Trophoblast cell (in vitro differentiated cells and primary cell): ENCODE measurements at regions not wholly inside any gene's neighbourhood (a gene's known extent, or its start where the extent isn't known, plus 50 kb on each side); places are given as distances from the start of the nearest gene placed in this dataset.

ENCODE experiments used
- DNase-seq, 2 donors: peaks; one replicate each; pipeline ENCODE4 v3.0.0-alpha.2; 2016
- H2AFZ ChIP-seq: 2 replicates; pipeline ENCODE4 v1.6.1; 2013; ENCODE audit warnings: low read length, moderate library complexity, mild to moderate bottlenecking; ENCODE audit not compliant: insufficient read depth, poor library complexity
- H2AK5ac ChIP-seq: 2 replicates; pipeline ENCODE4 v1.6.1; 2013; ENCODE audit warnings: mild to moderate bottlenecking, low read length
- H2BK120ac ChIP-seq: 2 replicates; pipeline ENCODE4 v1.6.1; 2013; ENCODE audit warnings: low read length, mild to moderate bottlenecking, moderate library complexity; ENCODE audit not compliant: insufficient read depth, poor library complexity
- H2BK12ac ChIP-seq: 2 replicates; pipeline ENCODE4 v1.6.1; 2013; ENCODE audit warnings: mild to moderate bottlenecking, low read length, moderate library complexity
- H2BK5ac ChIP-seq: 2 replicates; pipeline ENCODE4 v1.6.1; 2013; ENCODE audit warnings: low read length, low read depth, moderate library complexity, mild to moderate bottlenecking; ENCODE audit not compliant: poor library complexity
- H3K14ac ChIP-seq: 2 replicates; pipeline ENCODE4 v1.6.1; 2013; ENCODE audit warnings: mild to moderate bottlenecking, low read length
- H3K18ac ChIP-seq: 2 replicates; pipeline ENCODE4 v1.6.1; 2013; ENCODE audit warnings: mild to moderate bottlenecking, low read length
- H3K23ac ChIP-seq: 2 replicates; pipeline ENCODE4 v1.6.1; 2013; ENCODE audit warnings: low read length
- H3K27ac ChIP-seq: 2 replicates; pipeline ENCODE4 v1.5.1; 2013; ENCODE audit warnings: low read depth, mild to moderate bottlenecking, inconsistent platforms, low read length, moderate library complexity
- H3K27me3 ChIP-seq: 2 replicates; pipeline ENCODE4 v1.6.1; 2013; ENCODE audit warnings: inconsistent platforms, mild to moderate bottlenecking, low read length, moderate library complexity; ENCODE audit not compliant: insufficient read depth
- H3K36me3 ChIP-seq, 2 experiments: 1 replicate in 1 of 2; 2 replicates in 1 of 2; pipeline ENCODE4 v1.6.1; 2013; ENCODE audit warnings: low read length in 2 of 2, mild to moderate bottlenecking in 2 of 2, moderate library complexity in 1 of 2; ENCODE audit not compliant: insufficient read depth in 2 of 2, control insufficient read depth in 1 of 2
- H3K4ac ChIP-seq: 2 replicates; pipeline ENCODE4 v1.6.1; 2013; ENCODE audit warnings: low read depth, mild to moderate bottlenecking, low read length, moderate library complexity
- H3K4me1 ChIP-seq, 2 experiments: 1 replicate in 1 of 2; 2 replicates in 1 of 2; pipeline ENCODE4 v1.6.1; 2013; ENCODE audit warnings: low read length in 2 of 2, mild to moderate bottlenecking in 2 of 2, moderate library complexity in 1 of 2; ENCODE audit not compliant: insufficient read depth in 2 of 2, control insufficient read depth in 1 of 2
- H3K4me2 ChIP-seq: 2 replicates; pipeline ENCODE4 v1.6.1; 2013; ENCODE audit warnings: inconsistent platforms, mild to moderate bottlenecking, low read length, moderate library complexity
- H3K4me3 ChIP-seq: 2 replicates; pipeline ENCODE4 v1.5.1; 2013; ENCODE audit warnings: mild to moderate bottlenecking, low read depth, low read length, inconsistent platforms
- H3K79me1 ChIP-seq: one replicate; pipeline ENCODE4 v1.6.1; 2013; ENCODE audit warnings: low read length
- H3K79me2 ChIP-seq: 2 replicates; pipeline ENCODE4 v1.6.1; 2013; ENCODE audit warnings: low read length, mild to moderate bottlenecking; ENCODE audit not compliant: control insufficient read depth, insufficient read depth, poor library complexity
- H3K9ac ChIP-seq: 2 replicates; pipeline ENCODE4 v1.6.1; 2013; ENCODE audit warnings: mild to moderate bottlenecking, low read length
- H3K9me3 ChIP-seq: 2 replicates; pipeline ENCODE4 v1.6.1; 2013; ENCODE audit warnings: low read depth, mild to moderate bottlenecking, control low read depth, inconsistent platforms, low read length; ENCODE audit not compliant: insufficient read depth
- H4K12ac ChIP-seq: 2 replicates; pipeline ENCODE4 v1.6.1; 2013; ENCODE audit warnings: low read depth, mild to moderate bottlenecking, low read length, moderate library complexity
- H4K8ac ChIP-seq: 2 replicates; pipeline ENCODE4 v1.6.1; 2013; ENCODE audit warnings: low read depth, mild to moderate bottlenecking, low read length, moderate library complexity
- H4K91ac ChIP-seq: one replicate; pipeline ENCODE4 v1.6.1; 2013; ENCODE audit warnings: low read depth, mild to moderate bottlenecking, low read length, moderate library complexity
- WGBS: extraction: QIAGEN DNeasy Blood & Tissue Kit; methylation state at CpG from one replicate; pipeline ENCODE4 v1.1.7; 2013; ENCODE audit warnings: missing lambda C conversion rate; ENCODE audit not compliant: insufficient read length, insufficient coverage; ENCODE audit errors: extremely low coverage; 5-methylcytosine and 5-hydroxymethylcytosine counted together

DNA sequence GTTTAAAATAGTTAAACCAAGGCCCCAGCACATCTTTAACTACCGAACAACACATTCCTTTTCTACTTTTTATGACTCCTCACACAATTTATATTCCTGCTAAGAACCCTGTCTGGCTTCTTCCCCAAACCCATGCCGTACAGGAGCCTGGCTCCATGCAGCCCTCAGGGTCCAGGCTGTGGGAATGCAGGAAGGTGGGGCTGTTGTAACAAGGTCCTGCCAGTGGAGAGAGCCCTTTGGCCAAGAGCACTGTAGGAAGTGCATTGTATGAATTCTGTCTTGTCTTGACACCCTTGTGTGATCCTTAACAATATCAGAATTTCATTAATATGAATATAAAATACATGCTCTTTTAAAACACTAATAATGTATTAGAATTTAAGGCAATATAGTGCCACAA is 563.8 kb downstream of the TBL1XR1 start:
- H3K4me1 ChIP-seq, result peaks cover 0 to 2% of the 10 kb centered on the region in 2 experiments
- no peak overlapping the region for H2AK5ac ChIP-seq
- no peaks in the 10 kb centered on the region for H3K36me3 ChIP-seq
- H2AFZ ChIP-seq, result no peak overlapping the region
- H4K12ac ChIP-seq, result no peak overlapping the region
- H3K9me3 ChIP-seq, result no peaks in the 10 kb centered on the region
- no peak overlapping the region for H2BK12ac ChIP-seq
- H3K23ac ChIP-seq, result no peak overlapping the region
- H3K14ac ChIP-seq, result no peak overlapping the region
- H3K9ac ChIP-seq, result no peak overlapping the region
- no peak overlapping the region for H2BK5ac ChIP-seq
- no peak overlapping the region for H4K8ac ChIP-seq
- H4K91ac ChIP-seq, result no peak overlapping the region
- H3K27ac ChIP-seq, result no peak overlapping the region
- H3K79me1 ChIP-seq, result no peaks in the 10 kb centered on the region
- WGBS, result 100% methylated on average over 1 of the region's 2 CpGs
- H3K27me3 ChIP-seq, result no peaks in the 10 kb centered on the region
- H3K4me2 ChIP-seq, result no peak overlapping the region
- DNase-seq, result peak in 1 of 2 donors; percentile 5
- H3K4me3 ChIP-seq, result no peak overlapping the region
- H3K79me2 ChIP-seq, result no peaks in the 10 kb centered on the region
- no peak overlapping the region for H3K18ac ChIP-seq
- no peak overlapping the region for H2BK120ac ChIP-seq
- no peak overlapping the region for H3K4ac ChIP-seq

DNA sequence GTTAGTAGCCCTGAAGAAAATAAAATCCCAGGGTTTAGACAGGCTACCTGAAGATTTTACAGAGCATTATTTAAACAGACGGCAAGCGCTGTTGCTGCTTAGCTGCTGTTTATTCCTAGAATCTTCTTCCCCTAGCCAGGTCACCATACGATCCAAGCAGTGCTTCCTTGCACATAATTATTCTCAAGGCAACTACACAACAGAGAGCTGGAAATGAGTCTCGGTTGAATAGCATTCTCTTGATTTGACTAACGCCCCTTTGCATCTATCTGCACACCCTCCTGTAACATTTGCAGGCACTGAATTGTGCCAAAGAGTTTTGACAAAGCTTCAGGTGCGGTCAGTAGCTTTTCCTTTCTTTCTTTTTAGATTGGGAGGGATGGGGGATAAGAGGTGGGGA is 564.4 kb downstream of the TBL1XR1 start:
- Histone ChIP-seq H3K79me1 (no peaks in the 10 kb centered on the region), H4K12ac (no peak overlapping the region), H2AK5ac (no peak overlapping the region), H3K27ac (no peak overlapping the region), H3K4me1 (peaks cover 0 to 2% of the 10 kb centered on the region in 2 experiments), H3K18ac (no peak overlapping the region), H3K36me3 (no peaks in the 10 kb centered on the region), H2AFZ (no peak overlapping the region), H4K91ac (no peak overlapping the region), H3K14ac (no peak overlapping the region), H2BK12ac (no peak overlapping the region), H3K4ac (no peak overlapping the region), H2BK120ac (no peak overlapping the region), H3K79me2 (no peaks in the 10 kb centered on the region), H3K9ac (no peak overlapping the region), H2BK5ac (no peak overlapping the region), H3K4me3 (no peak overlapping the region), H4K8ac (no peak overlapping the region), H3K23ac (no peak overlapping the region), H3K4me2 (no peak overlapping the region), H3K9me3 (no peaks in the 10 kb centered on the region), H3K27me3 (no peaks in the 10 kb centered on the region)
- DNase-seq, result no peak
- WGBS, result no CpG with 5 or more reads among the region's 6 CpGs

DNA sequence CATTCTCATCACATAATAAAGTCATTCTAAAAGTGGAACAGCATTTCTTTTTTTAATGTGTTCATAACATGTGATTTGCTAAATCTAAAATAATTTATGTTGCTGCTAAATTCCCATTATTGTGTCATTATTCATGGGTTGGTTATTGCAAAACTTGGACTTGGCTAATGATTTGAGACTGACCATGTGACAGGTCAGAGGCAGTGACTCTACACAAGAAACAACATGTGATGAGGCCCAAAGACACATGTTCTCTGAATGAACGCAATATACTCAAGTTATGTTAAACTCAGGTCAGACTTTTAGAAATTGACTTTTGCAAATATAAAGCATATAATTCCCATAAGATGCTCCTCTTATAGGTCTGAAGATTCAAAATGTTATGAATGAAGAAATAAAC is 566.1 kb downstream of the TBL1XR1 start:
- no peak overlapping the region for H2BK12ac ChIP-seq
- no peak overlapping the region for H2BK5ac ChIP-seq
- no peak overlapping the region for H2AK5ac ChIP-seq
- H3K79me1 ChIP-seq, result no peaks in the 10 kb centered on the region
- no peak overlapping the region for H3K23ac ChIP-seq
- H3K4me3 ChIP-seq, result no peak overlapping the region
- H3K9ac ChIP-seq, result no peak overlapping the region
- H3K4me1 ChIP-seq, result peaks cover 0 to 2% of the 10 kb centered on the region in 2 experiments
- H4K8ac ChIP-seq, result no peak overlapping the region
- H2AFZ ChIP-seq, result no peak overlapping the region
- no peak overlapping the region for H3K27ac ChIP-seq
- no peak overlapping the region for H4K12ac ChIP-seq
- no peak overlapping the region for H3K4me2 ChIP-seq
- WGBS, result no CpG with 5 or more reads among the region's 1 CpG
- H3K4ac ChIP-seq, result no peak overlapping the region
- no peak overlapping the region for H3K18ac ChIP-seq
- no peaks in the 10 kb centered on the region for H3K79me2 ChIP-seq
- H3K36me3 ChIP-seq, result no peaks in the 10 kb centered on the region
- H4K91ac ChIP-seq, result no peak overlapping the region
- DNase-seq, result no peak
- no peaks in the 10 kb centered on the region for H3K27me3 ChIP-seq
- no peaks in the 10 kb centered on the region for H3K9me3 ChIP-seq
- no peak overlapping the region for H2BK120ac ChIP-seq
- no peak overlapping the region for H3K14ac ChIP-seq

DNA sequence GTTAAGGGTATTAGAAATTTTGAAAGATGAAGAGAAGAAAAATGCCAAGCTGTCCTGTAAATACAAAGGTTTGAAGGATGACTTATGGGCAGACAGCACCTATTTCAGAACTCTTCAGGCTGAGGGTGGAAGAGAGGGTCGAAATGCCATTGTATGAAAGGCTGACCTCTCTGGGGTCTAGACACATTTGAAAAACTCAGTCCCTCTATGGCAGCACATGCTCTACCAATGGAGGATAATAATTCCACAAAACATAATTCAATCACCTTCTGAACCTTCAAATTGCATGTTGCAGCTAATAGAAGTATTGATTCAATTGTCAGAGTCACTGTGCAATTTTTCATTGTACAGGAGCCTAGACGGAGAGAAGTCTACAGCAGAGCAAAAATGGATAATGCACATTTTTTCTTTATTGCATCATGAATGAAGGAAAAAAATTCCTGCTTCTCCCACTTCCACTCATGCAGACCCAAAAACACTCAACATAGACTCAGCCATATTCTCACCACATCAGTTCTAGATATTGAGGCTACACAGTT is 569.1 kb downstream of the TBL1XR1 start:
- Histone ChIP-seq H3K79me2 (no peaks in the 10 kb centered on the region), H3K4me3 (no peak overlapping the region), H3K36me3 (no peaks in the 10 kb centered on the region), H4K12ac (no peak overlapping the region), H2BK12ac (no peak overlapping the region), H3K79me1 (no peaks in the 10 kb centered on the region), H2AK5ac (no peak overlapping the region), H2AFZ (no peak overlapping the region), H3K27ac (no peak overlapping the region), H2BK5ac (no peak overlapping the region), H3K9ac (no peak overlapping the region), H3K14ac (no peak overlapping the region), H3K27me3 (no peaks in the 10 kb centered on the region), H3K4me2 (no peak overlapping the region), H4K91ac (no peak overlapping the region), H3K4ac (no peak overlapping the region), H3K4me1 (no peaks in the 10 kb centered on the region), H3K23ac (no peak overlapping the region), H3K18ac (no peak overlapping the region), H3K9me3 (no peaks in the 10 kb centered on the region), H4K8ac (no peak overlapping the region), H2BK120ac (no peak overlapping the region)
- no peak for DNase-seq
- no CpG with 5 or more reads among the region's 2 CpGs for WGBS
